ENCODE measurements at regions not wholly inside any gene's neighbourhood (a gene's known extent, or its start where the extent isn't known, plus 50 kb on each side); places are given as distances from the start of the nearest gene placed in this dataset.

DNA sequence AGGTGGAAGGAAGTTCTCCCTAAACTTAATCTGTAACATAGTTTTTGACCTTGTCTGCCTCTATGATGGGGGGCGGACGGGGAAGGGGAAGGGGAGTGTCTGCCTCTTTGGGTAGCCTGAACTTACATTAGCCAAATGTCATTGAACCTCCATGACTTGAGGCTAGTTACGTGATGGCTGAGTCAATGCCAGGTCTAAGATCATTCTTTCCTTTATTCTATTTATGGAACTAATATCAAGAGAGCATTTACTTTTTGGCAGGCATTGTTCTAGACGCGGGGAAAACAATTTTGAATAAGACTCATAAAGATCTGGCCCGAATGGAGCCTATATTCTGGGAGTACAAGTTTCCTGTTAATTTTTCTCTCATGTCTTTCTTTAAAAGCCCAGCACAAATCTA, 340.7 kb upstream of the C2CD4B start:
- TF ChIP-seq, protein P1, sequence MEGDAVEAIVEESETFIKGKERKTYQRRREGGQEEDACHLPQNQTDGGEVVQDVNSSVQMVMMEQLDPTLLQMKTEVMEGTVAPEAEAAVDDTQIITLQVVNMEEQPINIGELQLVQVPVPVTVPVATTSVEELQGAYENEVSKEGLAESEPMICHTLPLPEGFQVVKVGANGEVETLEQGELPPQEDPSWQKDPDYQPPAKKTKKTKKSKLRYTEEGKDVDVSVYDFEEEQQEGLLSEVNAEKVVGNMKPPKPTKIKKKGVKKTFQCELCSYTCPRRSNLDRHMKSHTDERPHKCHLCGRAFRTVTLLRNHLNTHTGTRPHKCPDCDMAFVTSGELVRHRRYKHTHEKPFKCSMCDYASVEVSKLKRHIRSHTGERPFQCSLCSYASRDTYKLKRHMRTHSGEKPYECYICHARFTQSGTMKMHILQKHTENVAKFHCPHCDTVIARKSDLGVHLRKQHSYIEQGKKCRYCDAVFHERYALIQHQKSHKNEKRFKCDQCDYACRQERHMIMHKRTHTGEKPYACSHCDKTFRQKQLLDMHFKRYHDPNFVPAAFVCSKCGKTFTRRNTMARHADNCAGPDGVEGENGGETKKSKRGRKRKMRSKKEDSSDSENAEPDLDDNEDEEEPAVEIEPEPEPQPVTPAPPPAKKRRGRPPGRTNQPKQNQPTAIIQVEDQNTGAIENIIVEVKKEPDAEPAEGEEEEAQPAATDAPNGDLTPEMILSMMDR (IDR thresholded peaks at IDR 0.05), result no peak
- no peak for TF ChIP-seq POLR2A (IDR thresholded peaks at IDR 0.05)
